ENCODE measurements at regions not wholly inside any gene's neighbourhood (a gene's known extent, or its start where the extent isn't known, plus 50 kb on each side); places are given as distances from the start of the nearest gene placed in this dataset.

DNA sequence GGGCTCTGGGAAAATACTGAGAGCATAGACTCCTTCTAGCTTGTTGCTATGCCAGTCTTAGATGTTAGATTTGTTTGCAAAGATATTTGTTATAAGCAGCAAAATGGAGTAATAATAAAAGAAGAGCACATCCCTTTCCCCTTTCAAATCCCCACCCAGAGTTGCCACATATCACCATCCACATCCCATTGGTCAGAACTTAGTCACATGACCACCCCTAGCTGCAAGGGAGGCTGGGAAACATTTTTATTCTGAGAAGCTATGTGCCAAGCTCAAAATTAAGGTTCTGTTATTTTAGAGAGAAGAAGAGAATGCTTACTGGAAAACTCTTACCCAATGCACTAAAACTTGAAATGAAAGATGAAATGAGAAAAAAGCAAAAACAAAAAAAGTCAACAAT lies 193.9 kb upstream of the MVB12B start:
- TF ChIP-seq, protein P1, sequence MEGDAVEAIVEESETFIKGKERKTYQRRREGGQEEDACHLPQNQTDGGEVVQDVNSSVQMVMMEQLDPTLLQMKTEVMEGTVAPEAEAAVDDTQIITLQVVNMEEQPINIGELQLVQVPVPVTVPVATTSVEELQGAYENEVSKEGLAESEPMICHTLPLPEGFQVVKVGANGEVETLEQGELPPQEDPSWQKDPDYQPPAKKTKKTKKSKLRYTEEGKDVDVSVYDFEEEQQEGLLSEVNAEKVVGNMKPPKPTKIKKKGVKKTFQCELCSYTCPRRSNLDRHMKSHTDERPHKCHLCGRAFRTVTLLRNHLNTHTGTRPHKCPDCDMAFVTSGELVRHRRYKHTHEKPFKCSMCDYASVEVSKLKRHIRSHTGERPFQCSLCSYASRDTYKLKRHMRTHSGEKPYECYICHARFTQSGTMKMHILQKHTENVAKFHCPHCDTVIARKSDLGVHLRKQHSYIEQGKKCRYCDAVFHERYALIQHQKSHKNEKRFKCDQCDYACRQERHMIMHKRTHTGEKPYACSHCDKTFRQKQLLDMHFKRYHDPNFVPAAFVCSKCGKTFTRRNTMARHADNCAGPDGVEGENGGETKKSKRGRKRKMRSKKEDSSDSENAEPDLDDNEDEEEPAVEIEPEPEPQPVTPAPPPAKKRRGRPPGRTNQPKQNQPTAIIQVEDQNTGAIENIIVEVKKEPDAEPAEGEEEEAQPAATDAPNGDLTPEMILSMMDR (IDR thresholded peaks at IDR 0.05; ENCODE audit: insufficient read depth, low read depth, low read length) = no peak
- no peaks in the 10 kb centered on the region for H3K36me3 ChIP-seq (ENCODE audit: control insufficient read depth, insufficient read depth, low read length)
- peaks cover 3% of the 10 kb centered on the region for H3K27me3 ChIP-seq (ENCODE audit: control insufficient read depth, insufficient read depth, low read length)
- no peak for DNase-seq (ENCODE audit: low read depth)
- H3K4me3 ChIP-seq (ENCODE audit: low read depth, low read length) = no peak overlapping the region
- CTCF ChIA-PET = no interaction called here
- POLR2A ChIA-PET = no interaction called here

DNA sequence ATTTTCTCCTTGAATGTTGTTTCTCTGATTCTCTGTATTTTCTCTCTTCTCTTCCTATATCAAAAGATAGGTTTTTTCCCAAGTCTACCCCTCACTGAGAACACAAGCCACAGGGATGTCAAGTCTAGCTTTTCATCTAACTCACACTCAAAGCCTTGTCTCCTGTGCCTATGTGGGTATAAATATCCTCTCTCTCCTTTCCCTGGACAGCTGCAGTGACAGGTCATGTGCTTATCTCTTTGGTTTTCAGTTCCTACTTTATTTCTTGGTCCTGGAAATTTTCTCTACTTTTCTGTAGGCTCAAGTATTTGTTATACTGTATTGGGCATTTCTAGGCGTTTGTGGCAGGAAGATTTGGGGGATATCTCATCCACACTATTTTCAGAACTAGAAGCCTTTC lies 182.4 kb upstream of the MVB12B start:
- TF ChIP-seq, protein P1 (IDR thresholded peaks at IDR 0.05; ENCODE audit: insufficient read depth, low read depth, low read length) = no peak
- Histone ChIP-seq H3K4me3 (ENCODE audit: low read depth, low read length) (no peak overlapping the region), H3K36me3 (ENCODE audit: control insufficient read depth, insufficient read depth, low read length) (no peaks in the 10 kb centered on the region), H3K27me3 (ENCODE audit: control insufficient read depth, insufficient read depth, low read length) (peaks cover 16% of the 10 kb centered on the region)
- no peak for DNase-seq (ENCODE audit: low read depth)
- ChIA-PET POLR2A (no interaction called here), CTCF (no interaction called here)

DNA sequence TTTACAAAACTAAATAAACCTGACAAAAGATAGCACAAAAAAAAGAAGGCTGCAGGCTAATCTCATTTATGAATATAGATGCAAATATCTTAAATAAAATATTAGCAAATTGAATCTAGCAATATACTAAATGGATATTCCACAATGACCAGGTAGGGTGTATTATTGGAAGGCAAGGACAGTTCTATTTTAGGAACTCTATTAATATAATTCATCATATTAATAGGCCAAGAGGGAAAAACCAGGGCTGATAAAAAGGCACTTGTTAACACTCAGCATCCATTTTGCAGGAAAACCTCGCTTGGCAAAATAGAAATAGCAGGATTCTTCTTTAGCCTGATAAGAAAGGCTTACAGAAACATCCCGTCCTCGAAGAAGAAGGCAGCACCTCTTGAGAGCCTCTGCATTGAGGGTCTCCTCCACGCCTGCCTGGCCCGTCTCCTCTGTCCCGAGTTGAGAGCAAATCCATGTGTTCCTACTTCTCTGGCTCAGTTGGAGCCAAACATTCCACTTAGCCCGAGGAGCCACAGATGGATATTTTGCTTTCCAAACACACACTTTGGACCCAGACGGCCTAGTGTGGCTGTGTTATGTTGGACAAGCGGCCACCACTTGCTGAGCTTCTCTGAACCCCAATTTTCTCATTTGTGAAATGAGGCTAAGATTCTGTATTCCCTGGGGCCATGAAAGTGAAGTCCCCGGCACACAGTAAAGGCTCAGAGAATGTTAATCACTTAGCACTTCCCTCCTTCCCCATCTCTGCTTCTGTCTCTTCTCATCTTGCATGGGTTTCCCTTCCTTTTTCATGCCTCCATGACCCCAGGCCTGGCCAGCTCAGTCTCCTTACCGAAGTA lies 181.8 kb upstream of the MVB12B start:
- Histone ChIP-seq H3K27me3 (ENCODE audit: control insufficient read depth, insufficient read depth, low read length) (peaks cover 16% of the 10 kb centered on the region), H3K4me3 (ENCODE audit: low read depth, low read length) (no peak overlapping the region), H3K36me3 (ENCODE audit: control insufficient read depth, insufficient read depth, low read length) (no peaks in the 10 kb centered on the region)
- DNase-seq (ENCODE audit: low read depth) = no peak
- TF ChIP-seq, protein P1 (IDR thresholded peaks at IDR 0.05; ENCODE audit: insufficient read depth, low read depth, low read length) = no peak
- ChIA-PET POLR2A (no interaction called here), CTCF (no interaction called here)

DNA sequence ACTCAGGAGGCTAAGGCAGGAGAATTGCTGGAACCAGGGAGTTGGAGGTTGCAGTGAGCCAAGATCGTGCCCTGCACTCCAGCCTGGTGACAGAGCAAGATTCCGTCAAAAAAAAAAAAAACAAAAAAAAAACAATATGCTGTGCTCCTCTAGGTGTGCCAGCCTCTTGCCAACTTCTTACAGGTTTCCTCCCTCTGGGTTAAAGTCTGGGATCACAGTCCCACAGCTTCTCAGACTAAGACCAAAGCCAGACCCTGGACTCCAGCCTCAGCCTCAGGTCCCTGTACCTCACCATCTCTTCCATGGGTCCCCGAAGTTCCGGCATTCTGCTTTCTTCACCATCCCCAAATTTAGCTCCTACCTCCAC lies 180.8 kb upstream of the MVB12B start:
- no peaks in the 10 kb centered on the region for H3K36me3 ChIP-seq (ENCODE audit: control insufficient read depth, insufficient read depth, low read length)
- POLR2A ChIA-PET = no interaction called here
- TF ChIP-seq, protein P1 (IDR thresholded peaks at IDR 0.05; ENCODE audit: insufficient read depth, low read depth, low read length) = no peak
- no peak overlapping the region for H3K4me3 ChIP-seq (ENCODE audit: low read depth, low read length)
- peaks cover 16% of the 10 kb centered on the region for H3K27me3 ChIP-seq (ENCODE audit: control insufficient read depth, insufficient read depth, low read length)
- DNase-seq (ENCODE audit: low read depth) = no peak
- CTCF ChIA-PET = no interaction called here

DNA sequence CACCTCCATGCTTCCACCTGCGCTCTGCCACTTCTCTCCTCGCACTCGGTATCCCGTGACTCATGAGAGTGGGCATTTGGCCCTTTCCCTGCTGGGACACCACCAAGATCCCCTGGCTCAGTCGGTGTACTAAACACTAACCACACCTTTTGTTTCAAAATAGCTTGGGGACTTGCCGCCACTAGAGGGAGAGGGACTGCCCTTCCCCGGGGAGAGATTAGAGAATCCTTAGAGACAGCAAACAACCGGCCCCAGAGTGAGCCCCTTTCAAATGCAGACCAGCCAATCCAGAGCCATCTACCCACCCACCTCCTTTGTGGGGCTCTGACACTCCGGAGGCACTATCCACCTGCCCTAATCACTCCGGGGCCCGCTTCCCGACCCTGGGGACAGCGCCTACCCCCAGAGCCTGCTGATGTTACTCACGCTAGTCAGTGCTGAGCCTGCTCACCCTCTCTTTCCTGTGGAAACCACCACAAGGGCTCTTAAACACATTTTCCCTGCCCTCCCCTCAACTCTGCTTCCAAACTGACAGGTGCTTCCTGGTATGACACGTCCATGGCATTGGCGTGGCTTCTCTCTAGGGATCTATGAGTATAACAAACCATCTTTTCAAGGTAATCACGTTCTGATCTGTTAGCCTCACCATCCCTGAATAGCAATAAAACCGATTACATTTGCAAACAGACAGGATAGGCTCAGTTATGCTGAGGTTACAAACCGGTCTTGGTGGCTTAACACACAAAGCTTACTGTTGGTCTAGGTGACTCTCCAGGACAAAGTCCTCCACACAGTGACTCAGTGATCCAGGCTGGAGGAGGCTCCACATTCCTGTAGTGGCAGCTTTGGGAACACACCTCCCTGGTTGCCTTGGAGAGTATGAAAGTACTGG lies 180.1 kb upstream of the MVB12B start:
- Histone ChIP-seq H3K36me3 (ENCODE audit: control insufficient read depth, insufficient read depth, low read length) (no peaks in the 10 kb centered on the region), H3K4me3 (ENCODE audit: low read depth, low read length) (no peak overlapping the region), H3K27me3 (ENCODE audit: control insufficient read depth, insufficient read depth, low read length) (peaks cover 16% of the 10 kb centered on the region)
- TF ChIP-seq, protein P1 (IDR thresholded peaks at IDR 0.05; ENCODE audit: insufficient read depth, low read depth, low read length) = peak; percentile 36; the same call in 1 of the 2 replicates
- DNase-seq (ENCODE audit: low read depth) = no peak
- ChIA-PET CTCF (interaction anchor here (1.2 kb wide), 1 partner anchor 15 kb away, joined by 4 read pairs; no protein-coding TSS in a partner anchor), POLR2A (no interaction called here)
